ENCODE measurements at regions not wholly inside any gene's neighbourhood (a gene's known extent, or its start where the extent isn't known, plus 50 kb on each side); places are given as distances from the start of the nearest gene placed in this dataset.

- no peak for DNase-seq
Measured at GRCh38 chr1:81242103-81242502, 558.6 kb upstream of the ADGRL2 start.

- no peak for DNase-seq
Measured at GRCh38 chr1:81238129-81238528, 562.6 kb upstream of the ADGRL2 start.

- DNase-seq: no peak
Measured at GRCh38 chr1:81237473-81238089, 563.2 kb upstream of the ADGRL2 start.

GRCh38 chr1:81234237-81234636 lies 566.5 kb upstream of the ADGRL2 start:
- DNase-seq: no peak

- DNase-seq: no peak
Measured at GRCh38 chr1:81233591-81233990, 567.1 kb upstream of the ADGRL2 start.

- no peak for DNase-seq
Measured at GRCh38 chr1:81232420-81232819, 568.3 kb upstream of the ADGRL2 start.

GRCh38 chr1:81231729-81232038 lies 569.0 kb upstream of the ADGRL2 start:
- no peak for DNase-seq

- DNase-seq: no peak
Measured at GRCh38 chr1:81230983-81231728, 569.6 kb upstream of the ADGRL2 start.

- DNase-seq: no peak
Measured at GRCh38 chr1:81228926-81229325, 571.8 kb upstream of the ADGRL2 start.

- DNase-seq: no peak
Measured at GRCh38 chr1:81226603-81226928, 574.2 kb upstream of the ADGRL2 start.

GRCh38 chr1:81225789-81226602 lies 574.7 kb upstream of the ADGRL2 start:
- DNase-seq: no peak

GRCh38 chr1:81224222-81224621 lies 576.5 kb upstream of the ADGRL2 start:
- no peak for DNase-seq

- DNase-seq: no peak
Measured at GRCh38 chr1:81221564-81221963, 579.2 kb upstream of the ADGRL2 start.

GRCh38 chr1:81220614-81221071 lies 580.1 kb upstream of the ADGRL2 start:
- no peak for DNase-seq

GRCh38 chr1:81217058-81217457 lies 583.7 kb upstream of the ADGRL2 start:
- DNase-seq: no peak

GRCh38 chr1:81213279-81213678 lies 587.5 kb upstream of the ADGRL2 start:
- DNase-seq: no peak

GRCh38 chr1:81209461-81209860 lies 591.3 kb upstream of the ADGRL2 start:
- no peak for DNase-seq

- no peak for DNase-seq
Measured at GRCh38 chr1:81208441-81208840, 592.3 kb upstream of the ADGRL2 start.

GRCh38 chr1:81205956-81206355 lies 594.8 kb upstream of the ADGRL2 start:
- DNase-seq: no peak

GRCh38 chr1:81201779-81202178 lies 599.0 kb upstream of the ADGRL2 start:
- DNase-seq: no peak

GRCh38 chr1:81197591-81197990 lies 603.1 kb upstream of the ADGRL2 start:
- DNase-seq: no peak

GRCh38 chr1:81192647-81193642 lies 607.8 kb upstream of the ADGRL2 start:
- no peak for DNase-seq

- DNase-seq: no peak
Measured at GRCh38 chr1:81190003-81190402, 610.7 kb upstream of the ADGRL2 start.
